ELR (cell line): ENCODE measurements at regions not wholly inside any gene's neighbourhood (a gene's known extent, or its start where the extent isn't known, plus 50 kb on each side); places are given as distances from the start of the nearest gene placed in this dataset.

Experiments
- DNase-seq: peaks from one replicate; pipeline ENCODE4 v3.0.0-alpha.2; 2015; ENCODE audit warnings: low read depth

DNA sequence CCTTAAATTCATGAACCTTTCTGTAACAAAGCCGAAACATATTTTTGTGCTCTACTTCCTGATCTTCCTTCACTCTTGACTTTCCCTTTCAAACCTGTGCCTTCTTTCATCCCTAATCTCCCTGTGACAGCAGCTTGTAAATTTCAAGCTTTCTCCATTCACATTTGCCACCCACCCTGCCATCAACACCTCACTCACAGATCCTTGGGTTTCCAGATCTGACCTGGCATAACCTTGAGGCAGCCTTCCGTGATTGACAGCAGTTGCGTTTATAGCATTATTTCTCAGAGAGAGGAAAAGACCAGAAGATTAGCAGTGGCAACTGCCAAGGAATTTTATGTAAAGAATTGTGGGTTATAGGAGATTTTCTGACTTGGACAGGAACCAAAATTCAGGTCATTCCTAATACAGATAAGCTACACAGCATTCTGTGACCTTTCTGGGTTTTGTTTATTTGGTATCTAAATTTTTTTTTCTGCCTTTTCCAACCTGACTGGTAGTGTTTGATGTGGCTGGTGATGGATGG is 260.0 kb downstream of the NR2F1-AS1 start:
- no peak for DNase-seq

DNA sequence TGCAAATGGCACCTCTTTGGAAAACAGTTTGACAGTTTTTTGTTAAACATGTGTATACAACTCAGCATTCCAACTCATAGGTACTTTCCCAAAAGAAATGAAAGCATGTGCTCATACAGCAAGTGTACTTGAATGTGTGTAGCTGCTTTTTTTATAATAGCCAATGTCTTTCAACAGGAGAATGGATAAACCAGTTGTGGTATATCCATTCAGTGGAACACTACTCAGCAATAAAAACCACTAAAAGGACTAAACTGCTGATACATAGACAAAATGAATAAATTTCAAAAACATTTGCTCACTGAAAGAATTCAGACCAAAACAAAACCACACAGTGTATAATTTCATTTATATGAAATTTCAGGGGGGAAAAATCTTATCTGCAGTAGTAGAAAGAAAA is 267.3 kb downstream of the NR2F1-AS1 start:
- no peak for DNase-seq

DNA sequence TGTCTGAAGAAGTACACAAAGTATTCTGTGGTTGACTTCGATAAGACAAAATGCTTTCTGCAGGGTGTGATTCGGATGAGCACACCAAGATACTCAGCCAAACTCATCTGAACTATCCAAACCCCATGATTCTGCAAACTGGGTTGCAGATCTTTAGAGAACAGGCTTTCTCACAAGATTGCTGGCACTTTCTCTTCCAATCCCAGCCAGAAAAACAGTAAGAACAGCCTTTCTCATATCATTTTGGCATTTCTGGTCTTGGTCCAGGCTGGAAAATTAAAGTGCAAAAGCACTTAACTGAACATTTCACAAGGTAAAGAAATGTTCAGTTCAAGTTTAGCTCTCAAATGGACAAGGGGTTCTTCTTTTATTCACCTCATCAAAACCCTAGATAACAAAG is 269.1 kb downstream of the NR2F1-AS1 start:
- no peak for DNase-seq

DNA sequence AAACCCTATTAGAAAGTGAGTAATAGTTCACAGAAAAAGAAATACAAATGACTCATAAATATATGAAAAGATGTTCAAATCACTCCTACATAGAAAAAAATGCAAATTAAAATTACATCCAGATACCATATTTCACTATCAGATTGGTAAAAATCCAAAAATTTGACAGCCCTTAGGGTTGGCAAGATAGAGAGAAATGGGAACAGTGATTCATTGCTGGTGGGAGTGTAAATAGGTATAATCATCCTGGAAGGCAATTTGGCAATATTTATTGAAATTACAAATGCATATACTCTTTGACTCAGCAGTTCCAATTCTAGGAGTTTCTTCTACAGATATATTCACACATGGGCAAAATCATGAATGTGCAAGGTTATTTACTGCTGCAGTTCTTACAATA is 273.5 kb downstream of the NR2F1-AS1 start:
- DNase-seq = peak; percentile 50

DNA sequence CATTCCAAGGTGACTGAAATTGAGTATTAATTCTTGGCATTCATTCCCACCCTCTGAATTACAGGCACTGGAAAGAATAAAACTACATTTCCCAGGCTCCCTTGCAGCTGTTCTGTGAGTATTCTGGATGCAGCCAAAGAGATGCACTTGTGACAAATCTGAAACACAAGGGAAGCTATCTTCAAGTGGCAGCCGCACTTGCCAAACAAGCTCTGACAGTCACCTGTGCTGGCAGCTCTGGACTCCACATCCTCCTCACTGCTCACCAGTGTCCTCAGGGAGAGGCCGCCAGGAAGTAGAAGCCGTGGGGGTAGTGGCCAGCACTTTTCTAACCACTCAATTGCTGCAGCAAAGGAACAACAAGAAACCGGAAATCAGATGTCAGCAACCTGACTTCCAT is 275.0 kb downstream of the NR2F1-AS1 start:
- DNase-seq = no peak

DNA sequence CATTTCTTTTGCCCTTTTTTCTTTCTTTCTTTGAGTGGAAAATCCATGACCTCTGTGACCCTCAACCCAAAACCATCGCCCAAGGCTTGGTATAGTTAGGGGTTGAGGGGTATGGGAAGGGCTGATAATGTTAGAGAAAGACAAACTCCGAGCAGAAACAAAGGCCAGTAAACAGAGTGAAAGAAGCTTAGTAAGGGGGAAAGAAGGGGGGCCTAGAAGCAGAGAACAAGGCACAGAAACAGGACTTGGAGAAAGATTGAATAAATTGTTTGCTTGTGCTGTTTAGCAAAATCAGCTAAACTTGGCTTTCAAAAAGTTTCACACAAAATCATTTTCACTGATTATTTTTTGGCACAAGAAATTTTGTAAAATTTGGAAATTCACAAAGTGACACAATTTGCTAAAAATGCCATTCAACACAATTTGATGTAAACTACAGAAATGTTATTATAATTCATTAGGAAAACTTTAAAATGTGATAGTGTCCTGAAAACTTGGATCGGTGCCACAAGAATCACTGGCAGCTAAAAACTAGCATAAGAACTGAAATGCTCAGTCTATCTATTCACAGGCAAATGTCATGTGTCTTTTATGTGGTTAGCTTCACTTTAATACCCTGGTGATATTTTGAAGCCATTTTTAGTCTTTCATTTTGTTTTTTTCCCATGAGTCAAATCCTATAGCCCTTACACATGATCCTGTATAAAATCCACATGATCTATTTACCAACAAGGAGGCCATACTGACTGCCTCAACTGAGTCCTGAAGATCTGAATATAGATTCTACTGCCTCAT is 276.4 kb downstream of the NR2F1-AS1 start:
- no peak for DNase-seq

DNA sequence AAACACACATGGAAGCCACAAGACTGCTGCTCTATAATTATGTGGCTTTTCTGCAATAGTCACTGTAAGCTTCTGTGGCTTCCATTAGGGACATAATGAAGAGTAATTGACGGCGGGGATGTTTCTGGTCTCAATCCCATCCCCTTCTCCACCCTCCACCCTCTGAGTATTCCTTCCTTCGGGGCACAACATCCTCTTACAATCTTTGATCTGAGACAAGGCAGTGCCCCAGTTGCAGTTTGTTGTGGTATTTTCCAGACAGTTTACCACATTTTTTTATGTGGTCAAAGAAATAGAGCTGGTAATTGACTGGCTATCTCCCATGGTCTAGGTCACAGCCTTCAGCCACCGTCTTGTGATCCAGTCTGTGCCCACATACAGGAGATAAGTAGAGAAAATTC is 277.7 kb downstream of the NR2F1-AS1 start:
- DNase-seq = no peak

DNA sequence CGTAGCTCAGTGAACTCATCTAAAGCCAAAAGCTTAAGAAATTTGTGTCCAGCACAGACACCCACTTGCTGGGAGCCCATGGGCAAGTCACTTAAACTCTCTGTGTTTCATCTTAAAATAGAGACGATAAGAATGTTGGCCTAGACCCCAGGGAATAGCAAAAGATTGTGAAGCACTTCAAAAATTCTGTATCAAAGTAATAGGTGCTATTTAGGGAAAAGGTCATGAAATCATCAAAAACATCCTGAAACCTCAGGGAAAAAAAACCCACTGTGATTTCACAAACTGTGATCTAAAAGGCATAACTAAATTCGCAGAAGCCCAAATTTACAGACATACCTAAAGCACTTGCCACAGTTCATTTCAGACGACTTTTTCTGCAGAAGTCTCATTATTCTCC is 278.3 kb downstream of the NR2F1-AS1 start:
- no peak for DNase-seq

DNA sequence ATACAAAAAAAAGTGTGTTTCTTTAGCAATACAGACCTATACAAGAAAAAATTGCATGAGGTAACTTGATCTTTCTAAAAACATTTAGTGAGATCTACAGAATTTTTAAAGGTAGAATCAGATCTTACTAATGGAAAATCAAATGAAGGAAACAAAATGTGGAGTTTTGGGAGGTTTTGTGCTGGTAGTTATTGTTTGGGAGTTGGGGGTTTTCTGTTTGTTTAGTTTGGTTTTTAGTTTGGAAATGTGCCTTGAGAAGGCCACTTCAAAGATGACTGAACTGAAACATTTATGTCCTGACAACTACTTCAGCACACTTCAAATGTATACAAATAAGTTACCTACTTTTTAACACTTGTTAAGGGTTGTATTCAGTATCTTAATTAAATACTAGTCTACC is 280.1 kb downstream of the NR2F1-AS1 start:
- DNase-seq = no peak

DNA sequence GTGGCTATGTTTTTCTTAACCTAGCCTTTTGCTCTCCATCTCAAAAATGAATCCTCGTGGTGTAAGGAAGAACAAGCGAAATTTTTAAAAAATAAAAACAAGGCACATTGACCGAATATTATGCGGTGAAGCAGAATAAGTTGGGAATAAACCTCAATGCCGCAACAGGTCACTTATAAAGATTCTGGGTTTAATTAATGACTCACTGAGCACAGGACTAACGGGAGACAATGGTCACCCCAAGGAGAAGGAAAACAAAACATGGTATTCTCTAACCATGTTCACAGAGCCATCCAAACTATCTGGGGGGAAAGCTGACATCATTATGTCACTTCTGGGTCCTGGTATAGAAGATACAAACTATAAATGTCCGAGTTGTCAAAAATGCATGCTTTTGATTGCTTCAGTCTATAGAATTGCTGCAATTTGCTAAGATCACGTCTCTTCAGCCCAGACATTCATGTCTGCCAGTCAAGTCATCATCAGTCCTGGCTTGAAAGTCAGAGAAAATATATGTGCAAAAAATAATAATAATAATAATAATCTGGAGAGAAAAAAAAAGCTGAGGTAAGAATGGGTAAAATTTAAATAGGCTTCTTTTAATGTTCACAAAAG is 280.6 kb downstream of the NR2F1-AS1 start:
- no peak for DNase-seq

DNA sequence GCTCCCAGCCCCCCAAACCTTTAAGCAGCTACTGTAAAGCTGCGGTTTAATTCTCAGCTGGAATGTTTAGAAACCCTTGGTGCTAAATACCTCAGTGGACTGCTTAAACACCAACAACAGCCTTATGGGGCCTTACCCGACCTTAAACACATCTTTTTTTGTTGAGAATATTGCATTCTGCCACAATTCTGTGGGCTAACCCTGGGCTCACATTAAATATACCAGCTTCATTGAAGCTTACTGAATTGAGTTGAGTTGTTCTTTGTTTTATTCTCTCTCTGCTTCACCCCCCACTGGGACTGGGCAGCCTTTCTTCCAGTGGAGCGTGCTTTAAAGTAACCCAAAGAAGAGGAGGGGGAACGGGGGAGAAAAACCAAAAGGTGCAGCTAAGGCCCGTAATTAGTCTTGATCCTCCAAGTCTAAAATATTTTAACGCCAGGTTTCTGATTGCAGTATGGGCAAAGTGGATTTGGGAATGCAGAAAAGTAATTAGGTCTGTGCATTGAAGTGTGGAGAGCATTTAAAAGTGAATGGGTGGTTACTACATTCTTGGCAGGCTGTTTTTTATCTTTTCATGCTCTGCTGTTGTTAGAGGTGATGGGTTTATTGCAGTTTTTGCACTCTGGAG is 281.2 kb downstream of the NR2F1-AS1 start:
- no peak for DNase-seq

DNA sequence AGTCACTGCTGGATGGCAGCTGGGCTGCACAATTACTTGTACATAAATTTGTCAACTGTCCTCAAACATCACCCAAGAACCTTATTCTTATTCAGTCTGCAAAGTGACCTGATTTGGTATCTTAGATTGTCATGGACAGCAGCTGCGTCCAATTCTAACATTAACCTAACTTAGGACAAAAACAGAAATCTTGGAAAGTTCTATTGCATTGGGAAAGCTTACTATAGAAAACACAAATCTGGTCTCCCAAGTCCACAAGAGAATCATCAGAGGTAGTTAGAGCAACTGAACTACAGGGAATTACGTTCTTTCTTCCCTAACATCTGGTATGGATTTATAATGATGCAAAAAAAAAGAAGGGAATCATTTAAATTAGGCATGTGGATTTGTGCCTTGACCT is 283.9 kb downstream of the NR2F1-AS1 start:
- no peak for DNase-seq

DNA sequence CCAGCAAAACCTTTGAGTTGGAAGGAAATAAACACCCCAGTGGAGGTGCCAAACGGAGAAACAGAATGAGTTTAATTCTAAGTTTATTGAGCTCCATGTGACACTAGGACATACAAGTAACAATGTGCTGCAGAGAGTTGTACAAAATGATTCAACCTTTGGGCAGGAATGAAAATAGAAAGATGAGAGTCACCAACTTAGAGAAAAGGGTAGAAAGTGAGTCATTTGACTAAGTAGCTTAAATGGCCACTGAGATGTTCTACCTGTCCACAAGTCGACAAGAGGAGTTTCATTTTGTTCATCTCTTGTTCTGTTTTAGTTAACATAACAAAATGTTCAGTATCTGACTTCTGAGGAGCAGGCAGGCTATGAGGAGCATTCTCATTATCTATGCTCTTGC is 284.7 kb downstream of the NR2F1-AS1 start:
- DNase-seq = peak; percentile 58

DNA sequence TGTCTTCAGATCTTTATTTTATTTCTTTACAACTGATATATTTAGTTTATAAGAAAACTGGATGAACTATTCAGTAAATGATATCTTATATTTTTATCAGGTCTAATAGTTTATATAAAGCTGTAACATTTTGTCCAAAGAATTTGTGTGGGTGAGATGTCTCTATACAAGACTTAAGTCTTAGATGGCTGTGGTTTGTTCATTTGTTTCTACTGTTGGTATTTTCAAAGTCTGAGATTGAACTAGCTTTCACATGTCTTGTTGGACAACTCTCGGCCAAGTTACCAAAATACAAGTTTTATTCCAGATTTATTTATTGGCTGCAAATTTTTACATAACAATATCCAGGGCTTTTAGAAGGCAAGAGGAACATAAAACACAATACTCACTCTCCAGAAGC is 286.0 kb downstream of the NR2F1-AS1 start:
- no peak for DNase-seq

DNA sequence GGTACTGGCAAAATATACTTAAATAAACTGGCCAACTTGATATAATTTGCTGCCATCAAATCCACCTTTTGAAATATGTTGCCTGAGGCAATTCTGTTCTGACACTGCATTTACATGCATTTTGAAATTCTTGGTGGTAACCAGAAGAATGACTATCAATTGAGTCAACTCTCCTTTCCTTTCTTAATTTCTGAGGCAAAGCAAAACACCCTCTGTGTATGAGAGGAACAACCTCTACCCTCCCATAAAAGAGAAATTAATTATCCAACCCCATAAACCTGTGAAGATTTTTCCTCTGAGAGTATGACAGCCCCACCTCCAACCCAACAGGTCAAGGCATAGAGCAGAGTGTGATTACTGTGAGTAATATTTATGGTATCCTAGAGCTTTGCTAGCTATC is 286.8 kb downstream of the NR2F1-AS1 start:
- DNase-seq = peak; percentile 93

DNA sequence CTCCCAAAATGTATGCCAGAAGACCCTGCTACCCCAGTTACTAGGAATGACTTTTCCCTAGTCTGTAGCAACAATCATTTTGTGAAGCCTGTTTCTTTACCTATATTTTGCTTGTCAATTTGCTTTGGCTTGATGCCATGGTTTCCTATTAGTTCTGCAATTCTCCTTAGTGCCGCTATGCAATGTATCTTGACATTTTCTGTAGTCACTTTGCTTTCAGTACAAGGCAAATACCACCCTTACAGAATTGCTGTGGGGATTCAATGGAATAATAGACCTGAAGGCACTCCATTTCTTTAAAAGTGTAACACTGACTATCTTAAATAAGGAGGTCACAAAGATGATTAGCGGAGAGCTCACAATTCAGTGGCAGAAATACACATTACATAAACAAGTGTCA is 291.1 kb downstream of the NR2F1-AS1 start:
- DNase-seq = no peak

DNA sequence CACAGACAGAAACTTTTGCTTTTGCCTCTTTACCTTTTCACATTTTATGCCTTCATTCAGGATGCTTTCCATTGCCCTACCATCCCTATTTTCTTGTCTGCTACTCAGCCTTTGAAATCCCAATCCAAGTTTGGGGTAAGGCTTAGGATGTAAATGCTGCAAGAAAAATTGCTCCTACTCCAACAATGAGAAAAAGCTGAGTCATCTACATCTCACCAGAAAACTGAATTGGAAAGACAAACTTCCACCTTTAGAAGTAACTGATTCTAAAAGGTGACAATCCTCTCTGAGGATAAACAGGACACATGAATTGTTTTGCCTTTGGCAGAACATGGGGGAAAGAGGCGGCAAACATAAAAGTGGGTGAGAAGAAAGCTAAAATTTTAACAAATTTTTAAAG is 295.6 kb downstream of the NR2F1-AS1 start:
- peak; percentile 20 for DNase-seq

DNA sequence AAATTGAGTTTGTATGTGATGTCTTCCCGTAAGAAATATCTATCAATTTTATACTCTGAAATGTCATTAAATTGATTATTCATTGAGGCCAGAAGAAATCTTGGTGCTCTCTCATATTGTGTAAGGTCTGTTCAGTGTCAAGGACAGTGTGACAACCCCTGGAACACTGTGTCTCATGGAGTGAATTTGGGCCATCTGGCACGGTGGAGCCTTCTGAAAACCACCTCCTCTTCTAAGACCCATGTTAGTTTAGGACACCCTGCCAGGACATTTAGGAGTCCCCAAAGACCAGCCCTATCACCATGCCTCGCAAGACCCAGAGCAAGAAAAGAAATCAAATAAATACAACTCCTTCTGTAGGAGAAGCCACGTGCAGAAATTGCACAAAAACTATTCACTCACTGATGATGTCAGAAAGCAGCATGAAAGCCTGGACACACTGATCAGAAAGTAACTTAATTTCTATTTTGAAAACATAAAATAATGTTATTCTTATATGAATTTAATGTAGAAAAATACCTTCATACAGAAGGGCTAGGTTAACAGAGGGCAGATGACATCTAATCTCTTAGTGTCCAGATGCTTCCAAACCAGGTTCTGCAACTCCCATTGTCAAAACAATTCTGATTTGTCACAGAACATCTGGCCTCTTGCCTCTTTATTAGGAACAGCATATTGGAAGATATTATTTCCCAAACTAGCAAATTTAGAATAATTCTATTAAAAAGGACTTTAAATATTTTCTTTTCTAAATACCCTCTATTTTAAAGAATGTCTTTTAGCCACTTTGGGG is 298.8 kb downstream of the NR2F1-AS1 start:
- DNase-seq = no peak

DNA sequence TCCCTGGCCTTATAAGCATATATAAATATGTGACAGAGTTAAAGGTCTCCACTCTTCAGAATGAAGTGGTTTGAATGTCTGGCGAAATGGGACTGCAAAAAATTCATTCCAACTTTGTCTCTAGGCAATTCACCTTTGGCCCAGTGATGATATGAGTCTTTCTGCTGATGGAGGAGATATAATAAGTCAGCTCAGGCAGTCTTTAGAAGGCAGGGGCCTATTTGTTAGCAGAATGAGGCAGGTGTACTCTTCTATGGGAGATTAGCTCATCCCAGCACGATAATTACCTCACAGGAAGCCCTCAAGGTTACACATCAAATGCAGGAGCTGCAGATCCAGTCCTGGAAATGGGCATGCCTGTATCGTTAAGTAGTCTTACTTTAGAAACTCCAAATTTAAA is 300.5 kb downstream of the NR2F1-AS1 start:
- DNase-seq = no peak

DNA sequence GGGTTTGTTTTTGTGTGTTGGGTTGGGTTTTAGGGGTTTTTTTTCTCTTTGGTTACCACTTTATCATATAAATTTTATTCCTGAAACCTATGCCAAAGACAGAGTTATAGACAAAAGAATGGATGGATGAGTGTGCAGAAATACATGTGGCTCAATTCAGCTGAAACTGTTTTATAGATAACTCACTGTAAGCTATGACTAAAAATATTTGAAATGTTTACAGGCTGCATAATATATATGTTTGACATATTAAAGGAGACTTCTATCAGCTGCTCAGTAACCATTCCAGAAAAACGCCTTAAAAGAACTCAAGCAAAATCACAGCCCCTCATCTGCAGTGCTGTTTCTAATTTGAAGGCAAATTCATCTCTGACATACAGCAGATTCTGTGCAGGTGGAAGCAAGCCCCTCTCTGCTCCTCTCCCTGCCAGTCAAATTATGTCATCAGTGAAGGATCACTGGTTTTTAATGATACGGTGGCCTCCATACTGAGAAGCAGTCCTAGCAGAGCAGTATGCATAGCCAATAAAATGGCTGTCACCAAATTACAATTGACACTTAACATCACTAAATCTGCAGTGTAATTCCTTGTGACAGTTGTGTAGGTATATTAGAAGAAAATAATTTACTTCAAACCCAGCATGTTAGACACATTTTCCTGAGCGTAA is 301.6 kb downstream of the NR2F1-AS1 start:
- DNase-seq = peak; percentile 72

DNA sequence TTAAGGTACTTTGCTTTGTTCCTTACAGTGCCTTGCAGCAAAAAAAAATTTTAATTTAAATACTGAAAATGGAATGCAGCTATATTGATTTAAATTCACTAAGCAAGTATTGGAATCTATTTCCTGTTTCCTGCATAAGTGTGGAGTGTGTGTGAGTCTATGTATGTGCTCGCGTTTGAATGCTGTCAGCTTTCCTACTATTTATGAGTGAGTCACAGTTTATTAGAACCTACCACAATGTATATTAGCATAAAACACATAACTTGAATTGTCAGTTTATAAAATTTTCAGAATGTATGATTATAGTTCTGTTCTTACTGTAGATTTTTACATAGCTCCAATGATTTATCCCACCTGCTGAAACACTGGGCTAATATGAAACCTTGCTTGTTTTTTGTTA is 302.1 kb downstream of the NR2F1-AS1 start:
- peak; percentile 67 for DNase-seq

DNA sequence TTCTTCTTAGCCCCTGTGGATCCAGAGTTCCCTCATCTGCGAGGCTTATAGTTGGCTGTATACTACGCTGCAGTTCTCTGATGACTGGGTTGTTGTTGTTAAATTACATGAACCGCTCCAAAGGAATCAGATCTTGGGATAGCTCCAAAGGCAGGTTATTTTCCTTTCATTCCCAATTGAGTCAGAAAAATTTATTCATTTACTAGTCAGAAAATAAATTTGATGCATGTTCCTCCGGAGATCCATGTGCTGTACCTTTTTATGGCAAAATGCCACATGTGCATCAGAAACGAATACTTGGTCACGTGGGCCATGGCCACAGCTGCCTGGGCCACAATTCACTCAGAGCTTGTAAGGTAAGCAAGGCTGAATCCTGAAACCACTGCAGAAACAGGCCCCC is 304.0 kb downstream of the NR2F1-AS1 start:
- no peak for DNase-seq
